C4-2B (cell line): ENCODE measurements at regions not wholly inside any gene's neighbourhood (a gene's known extent, or its start where the extent isn't known, plus 50 kb on each side); places are given as distances from the start of the nearest gene placed in this dataset.

ENCODE experiments used
- ZFX ChIP-seq: fragments of 450-650 bp; IDR thresholded peaks from 2 replicates; pipeline ENCODE4 v1.6.1; 2017
- TF ChIP-seq, protein P1 (sequence below): fragments of 450-650 bp; conservative IDR thresholded peaks from 2 replicates; pipeline ENCODE4 v1.5.1; 2017; ENCODE audit warnings: mild to moderate bottlenecking

DNA sequence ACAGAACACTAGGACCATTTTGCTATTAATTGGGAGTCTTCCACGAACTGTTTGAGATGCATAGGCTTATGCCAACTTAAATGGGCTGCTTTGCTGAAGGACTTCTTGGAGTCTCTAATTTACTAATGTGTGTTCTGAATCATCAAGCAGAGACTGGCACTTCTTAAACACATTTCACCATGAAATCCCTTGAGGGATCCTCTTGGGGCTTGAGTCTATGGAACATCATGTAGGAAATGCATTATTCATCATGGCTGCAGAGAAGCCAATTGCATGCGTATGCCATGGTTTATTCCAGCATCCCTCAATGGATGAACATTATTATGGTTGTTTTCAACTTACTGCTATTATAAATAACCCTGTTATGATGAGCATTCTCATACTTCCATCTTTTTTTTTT, 73.4 kb downstream of the FGD2 start:
- no peak for TF ChIP-seq ZFX
- TF ChIP-seq, protein P1, sequence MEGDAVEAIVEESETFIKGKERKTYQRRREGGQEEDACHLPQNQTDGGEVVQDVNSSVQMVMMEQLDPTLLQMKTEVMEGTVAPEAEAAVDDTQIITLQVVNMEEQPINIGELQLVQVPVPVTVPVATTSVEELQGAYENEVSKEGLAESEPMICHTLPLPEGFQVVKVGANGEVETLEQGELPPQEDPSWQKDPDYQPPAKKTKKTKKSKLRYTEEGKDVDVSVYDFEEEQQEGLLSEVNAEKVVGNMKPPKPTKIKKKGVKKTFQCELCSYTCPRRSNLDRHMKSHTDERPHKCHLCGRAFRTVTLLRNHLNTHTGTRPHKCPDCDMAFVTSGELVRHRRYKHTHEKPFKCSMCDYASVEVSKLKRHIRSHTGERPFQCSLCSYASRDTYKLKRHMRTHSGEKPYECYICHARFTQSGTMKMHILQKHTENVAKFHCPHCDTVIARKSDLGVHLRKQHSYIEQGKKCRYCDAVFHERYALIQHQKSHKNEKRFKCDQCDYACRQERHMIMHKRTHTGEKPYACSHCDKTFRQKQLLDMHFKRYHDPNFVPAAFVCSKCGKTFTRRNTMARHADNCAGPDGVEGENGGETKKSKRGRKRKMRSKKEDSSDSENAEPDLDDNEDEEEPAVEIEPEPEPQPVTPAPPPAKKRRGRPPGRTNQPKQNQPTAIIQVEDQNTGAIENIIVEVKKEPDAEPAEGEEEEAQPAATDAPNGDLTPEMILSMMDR, result no peak
